GM12878 (cell line): ENCODE measurements at regions not wholly inside any gene's neighbourhood (a gene's known extent, or its start where the extent isn't known, plus 50 kb on each side); places are given as distances from the start of the nearest gene placed in this dataset.

Source experiments
- ATAC-seq: fragments of 200-7000 bp; cut with Tn5 transposase; 3 replicates; pipeline ENCODE4 v1.9.1; 2020; ENCODE audit warnings: mild to moderate bottlenecking, moderate library complexity
- BruUV-seq: library from RNA; stranded (reverse); fragments of 400-500 nt; replicated peaks from 2 replicates; lab custom pipeline; 2021; lab: Mats Ljungman, UMichigan
- CTCF ChIA-PET: fragments of 300-600 bp; sonication (Branson Sonifier 250); formaldehyde crosslinking; extraction: SDS; loops from one replicate; lab custom pipeline; 2021; ENCODE audit warnings: inconsistent platforms; lab: Yijun Ruan, JAX
- POLR2A ChIA-PET: fragments of 350-600 bp; formaldehyde crosslinking; extraction: SDS; loops from one replicate; lab custom pipeline; 2021; ENCODE audit warnings: inconsistent platforms; lab: Charles Lee
- RAD21 ChIA-PET: fragments of 300-600 bp; sonication (Branson Sonifier 250); formaldehyde crosslinking; loops from one replicate; lab custom pipeline; 2023; ENCODE audit warnings: antibody characterized with exemption; ENCODE audit not compliant: unreplicated experiment; lab: Charles Lee
- SMC1A ChIA-PET: fragments of 300-600 bp; sonication (Branson Sonifier 250); formaldehyde crosslinking; loops from one replicate; lab custom pipeline; 2023; ENCODE audit not compliant: unreplicated experiment, uncharacterized antibody; lab: Charles Lee
- DNase-seq: peaks from one replicate; pipeline ENCODE4 v3.0.0-alpha.2; 2011; ENCODE audit warnings: low read depth, low spot score
- FAIRE-seq: peaks from 3 replicates; lab custom pipeline; 2011; peaks lifted over from hg19 to GRCh38; lab: Jason Lieb, UNC
- H2AFZ ChIP-seq: 2 replicates; pipeline ENCODE4 v1.6.0; 2011; ENCODE audit warnings: low read depth, low read length, control low read depth; ENCODE audit not compliant: control insufficient read depth
- H3K27ac ChIP-seq: 2 replicates; pipeline ENCODE4 v1.5.1; 2011; ENCODE audit warnings: control low read depth; ENCODE audit not compliant: control insufficient read depth, insufficient read depth
- H3K27me3 ChIP-seq, 2 experiments: replicated peaks in 1 of 2; 2 replicates each; pipeline versions ENCODE4 v1.6.0 to v1.6.1; 2011; ENCODE audit warnings: low read length in 1 of 2; ENCODE audit not compliant: control insufficient read depth in 2 of 2, insufficient read depth in 2 of 2
- H3K36me3 ChIP-seq, 2 experiments: 2 replicates each; pipeline ENCODE4 v1.5.1; 2011; ENCODE audit warnings: low read length in 1 of 2; ENCODE audit not compliant: control insufficient read depth in 2 of 2, insufficient read depth in 2 of 2
- H3K4me1 ChIP-seq: 2 replicates; pipeline ENCODE4 v1.6.1; 2011; ENCODE audit warnings: mild to moderate bottlenecking, low read length, moderate library complexity, mixed read lengths; ENCODE audit not compliant: control insufficient read depth, insufficient read depth
- H3K4me2 ChIP-seq: 2 replicates; pipeline ENCODE4 v1.6.0; 2011; ENCODE audit warnings: control low read depth; ENCODE audit not compliant: control insufficient read depth, insufficient read depth
- H3K4me3 ChIP-seq: fragments of 200-600 bp; sonication (generic); 2 replicates; pipeline ENCODE4 v1.5.1; 2016
- H3K79me2 ChIP-seq: 2 replicates; pipeline ENCODE4 v1.6.0; 2011; ENCODE audit warnings: low read length; ENCODE audit not compliant: control insufficient read depth, insufficient read depth
- H3K9ac ChIP-seq: 2 replicates; pipeline ENCODE4 v1.8.0; 2011; ENCODE audit warnings: low read length, control low read depth, mixed read lengths; ENCODE audit not compliant: control insufficient read depth, insufficient read depth
- H3K9me3 ChIP-seq: replicated peaks from 3 replicates; pipeline ENCODE4 v1.5.1; 2011; ENCODE audit warnings: mild to moderate bottlenecking, low read length; ENCODE audit not compliant: control insufficient read depth, insufficient read depth
- H4K20me1 ChIP-seq: 2 replicates; pipeline ENCODE4 v1.6.0; 2011; ENCODE audit not compliant: control insufficient read depth, insufficient read depth
- BRCA1 ChIP-seq: IDR thresholded peaks from 2 replicates; pipeline ENCODE4 v1.6.1; 2011; ENCODE audit warnings: low read depth, low read length, improper control_type of control experiment
- CBX5 ChIP-seq: sonication (generic); IDR thresholded peaks from 2 replicates; pipeline ENCODE4 v1.6.1; 2016; ENCODE audit warnings: low read depth, moderate library complexity, mild to moderate bottlenecking, inconsistent platforms
- ETV6 ChIP-seq, 2 experiments: fragments of 450-650 bp in 1 of 2; IDR thresholded peaks in 1 of 2; conservative IDR thresholded peaks in 1 of 2; 2 replicates each; pipeline ENCODE4 v1.6.1; 2014; ENCODE audit warnings: antibody characterized with exemption in 1 of 2, borderline replicate concordance in 1 of 2, low read depth in 1 of 2, mild to moderate bottlenecking in 1 of 2, moderate library complexity in 1 of 2
- HCFC1 ChIP-seq: fragments of 150-350 bp; IDR thresholded peaks from 2 replicates; pipeline ENCODE4 v1.6.1; 2014; ENCODE audit warnings: low read length
- JUNB ChIP-seq: IDR thresholded peaks from 2 replicates; pipeline ENCODE4 v1.6.1; 2016; ENCODE audit warnings: antibody characterized with exemption, mild to moderate bottlenecking
- MXI1 ChIP-seq: fragments of 150-350 bp; IDR thresholded peaks from 2 replicates; pipeline ENCODE4 v1.6.1; 2011; ENCODE audit warnings: low read depth, mild to moderate bottlenecking, inconsistent platforms, low read length, improper control_type of control experiment
- SMAD1 ChIP-seq: fragments of 450-650 bp; IDR thresholded peaks from 2 replicates; pipeline ENCODE4 v1.6.1; 2018; ENCODE audit warnings: mild to moderate bottlenecking, low read depth; ENCODE audit not compliant: partially characterized antibody
- SP1 ChIP-seq: IDR thresholded peaks from one replicate; pipeline ENCODE4 v1.6.1; 2011; ENCODE audit warnings: low read depth, low read length
- STAT3 ChIP-seq: IDR thresholded peaks from 2 replicates; pipeline ENCODE4 v1.6.1; 2011; ENCODE audit warnings: low read depth, low read length, improper control_type of control experiment
- TARDBP ChIP-seq: IDR thresholded peaks from 2 replicates; pipeline ENCODE4 v1.6.1; 2016; ENCODE audit warnings: borderline replicate concordance
- TCF7 ChIP-seq: IDR thresholded peaks from 2 replicates; pipeline ENCODE4 v1.6.1; 2014; ENCODE audit warnings: antibody characterized with exemption, borderline replicate concordance
- ZNF217 ChIP-seq: fragments of 450-650 bp; IDR thresholded peaks from 2 replicates; pipeline ENCODE4 v1.6.1; 2017; ENCODE audit warnings: antibody characterized with exemption, mild to moderate bottlenecking
- in situ Hi-C: fragments of 300-500 bp; cut with MboI; formaldehyde crosslinking; loops from 9 replicates; pipeline ENCODE4 v1.14.3; 2018; ENCODE audit warnings: mixed read lengths
- intact Hi-C: fragments of 100-400 bp; cut with micrococcal nuclease; formaldehyde crosslinking; loops from one replicate; pipeline ENCODE4 v1.14.2; 2022; ENCODE audit not compliant: unreplicated experiment
- TF ChIP-seq, protein P1 (sequence below): fragments of 450-650 bp; IDR thresholded peaks from 2 replicates; pipeline ENCODE4 v1.6.1; 2017; ENCODE audit warnings: mild to moderate bottlenecking, low read depth, inconsistent platforms; ENCODE audit not compliant: poor library complexity, severe bottlenecking
- TF ChIP-seq, protein P2 (sequence below): fragments of 150-350 bp; IDR thresholded peaks from 2 replicates; pipeline ENCODE4 v1.6.1; 2016; ENCODE audit warnings: low read depth, low read length

DNA sequence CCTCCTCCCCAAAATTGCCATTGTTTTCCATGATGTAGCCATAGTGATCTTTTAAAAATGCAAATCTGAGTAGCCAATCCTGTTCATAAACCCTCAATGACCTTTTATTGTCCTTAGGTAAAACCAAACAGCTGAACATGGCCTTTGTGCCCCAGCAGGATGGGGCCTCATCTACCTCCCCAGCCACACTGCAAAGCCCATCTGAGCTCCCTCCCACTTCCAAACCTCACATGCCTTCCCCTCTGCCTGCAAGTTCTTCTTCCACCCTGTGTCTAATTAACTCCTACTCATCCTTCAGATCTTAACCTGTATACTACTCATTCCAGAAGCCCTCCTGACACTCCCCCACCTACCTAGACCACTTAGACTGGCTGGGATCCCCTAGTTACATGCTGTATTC, 178.8 kb upstream of the NPVF start:
- SMC1A ChIA-PET, result no interaction called here
- RAD21 ChIA-PET, result no interaction called here
- H3K4me3 ChIP-seq, result no peak overlapping the region
- no peaks in the 10 kb centered on the region for H4K20me1 ChIP-seq
- no TSS peak for BruUV-seq
- CTCF ChIA-PET, result no interaction called here
- TF ChIP-seq CBX5 (no peak), HCFC1 (no peak), TARDBP (no peak), TCF7 (no peak), MXI1 (no peak), SMAD1 (no peak), ZNF217 (no peak), ETV6 (conservative IDR thresholded peaks at IDR 0.05 in 1 of 2, IDR thresholded peaks at IDR 0.05 in 1 of 2; ENCODE audit: borderline replicate concordance in 1 of 2, low read depth in 1 of 2) (no peak), JUNB (no peak), STAT3 (no peak), BRCA1 (no peak), SP1 (no peak)
- TF ChIP-seq, protein P1, sequence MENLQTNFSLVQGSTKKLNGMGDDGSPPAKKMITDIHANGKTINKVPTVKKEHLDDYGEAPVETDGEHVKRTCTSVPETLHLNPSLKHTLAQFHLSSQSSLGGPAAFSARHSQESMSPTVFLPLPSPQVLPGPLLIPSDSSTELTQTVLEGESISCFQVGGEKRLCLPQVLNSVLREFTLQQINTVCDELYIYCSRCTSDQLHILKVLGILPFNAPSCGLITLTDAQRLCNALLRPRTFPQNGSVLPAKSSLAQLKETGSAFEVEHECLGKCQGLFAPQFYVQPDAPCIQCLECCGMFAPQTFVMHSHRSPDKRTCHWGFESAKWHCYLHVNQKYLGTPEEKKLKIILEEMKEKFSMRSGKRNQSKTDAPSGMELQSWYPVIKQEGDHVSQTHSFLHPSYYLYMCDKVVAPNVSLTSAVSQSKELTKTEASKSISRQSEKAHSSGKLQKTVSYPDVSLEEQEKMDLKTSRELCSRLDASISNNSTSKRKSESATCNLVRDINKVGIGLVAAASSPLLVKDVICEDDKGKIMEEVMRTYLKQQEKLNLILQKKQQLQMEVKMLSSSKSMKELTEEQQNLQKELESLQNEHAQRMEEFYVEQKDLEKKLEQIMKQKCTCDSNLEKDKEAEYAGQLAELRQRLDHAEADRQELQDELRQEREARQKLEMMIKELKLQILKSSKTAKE, result no peak
- TF ChIP-seq, protein P2, sequence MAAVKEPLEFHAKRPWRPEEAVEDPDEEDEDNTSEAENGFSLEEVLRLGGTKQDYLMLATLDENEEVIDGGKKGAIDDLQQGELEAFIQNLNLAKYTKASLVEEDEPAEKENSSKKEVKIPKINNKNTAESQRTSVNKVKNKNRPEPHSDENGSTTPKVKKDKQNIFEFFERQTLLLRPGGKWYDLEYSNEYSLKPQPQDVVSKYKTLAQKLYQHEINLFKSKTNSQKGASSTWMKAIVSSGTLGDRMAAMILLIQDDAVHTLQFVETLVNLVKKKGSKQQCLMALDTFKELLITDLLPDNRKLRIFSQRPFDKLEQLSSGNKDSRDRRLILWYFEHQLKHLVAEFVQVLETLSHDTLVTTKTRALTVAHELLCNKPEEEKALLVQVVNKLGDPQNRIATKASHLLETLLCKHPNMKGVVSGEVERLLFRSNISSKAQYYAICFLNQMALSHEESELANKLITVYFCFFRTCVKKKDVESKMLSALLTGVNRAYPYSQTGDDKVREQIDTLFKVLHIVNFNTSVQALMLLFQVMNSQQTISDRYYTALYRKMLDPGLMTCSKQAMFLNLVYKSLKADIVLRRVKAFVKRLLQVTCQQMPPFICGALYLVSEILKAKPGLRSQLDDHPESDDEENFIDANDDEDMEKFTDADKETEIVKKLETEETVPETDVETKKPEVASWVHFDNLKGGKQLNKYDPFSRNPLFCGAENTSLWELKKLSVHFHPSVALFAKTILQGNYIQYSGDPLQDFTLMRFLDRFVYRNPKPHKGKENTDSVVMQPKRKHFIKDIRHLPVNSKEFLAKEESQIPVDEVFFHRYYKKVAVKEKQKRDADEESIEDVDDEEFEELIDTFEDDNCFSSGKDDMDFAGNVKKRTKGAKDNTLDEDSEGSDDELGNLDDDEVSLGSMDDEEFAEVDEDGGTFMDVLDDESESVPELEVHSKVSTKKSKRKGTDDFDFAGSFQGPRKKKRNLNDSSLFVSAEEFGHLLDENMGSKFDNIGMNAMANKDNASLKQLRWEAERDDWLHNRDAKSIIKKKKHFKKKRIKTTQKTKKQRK, result no peak
- H2AFZ ChIP-seq, result no peak overlapping the region
- H3K27me3 ChIP-seq, result peaks cover 0 to 2% of the 10 kb centered on the region in 2 experiments; a peak in 1 of 4 replicates
- FAIRE-seq, result no peak
- no peak overlapping the region for H3K4me2 ChIP-seq
- H3K79me2 ChIP-seq, result no peaks in the 10 kb centered on the region
- no peaks in the 10 kb centered on the region for H3K36me3 ChIP-seq
- no peak for ATAC-seq
- no peak for DNase-seq
- H3K27ac ChIP-seq, result no peak overlapping the region
- POLR2A ChIA-PET, result no interaction called here
- H3K4me1 ChIP-seq, result no peaks in the 10 kb centered on the region
- H3K9me3 ChIP-seq, result no peaks in the 10 kb centered on the region
- no peak overlapping the region for H3K9ac ChIP-seq
- intact Hi-C loops (no loop called here), in situ Hi-C loops (no loop called here)
